H1 (cell line): ENCODE measurements at regions not wholly inside any gene's neighbourhood (a gene's known extent, or its start where the extent isn't known, plus 50 kb on each side); places are given as distances from the start of the nearest gene placed in this dataset.

Experiments
- CTCF ChIA-PET: fragments of 300-600 bp; sonication (Branson Sonifier 250); formaldehyde crosslinking; loops from one replicate; lab custom pipeline; 2021; ENCODE audit not compliant: partially characterized antibody; lab: Charles Lee
- POLR2A ChIA-PET: fragments of 300-600 bp; sonication (Branson Sonifier 250); formaldehyde crosslinking; loops from one replicate; lab custom pipeline; 2021; ENCODE audit warnings: inconsistent platforms; ENCODE audit not compliant: partially characterized antibody; lab: Charles Lee
- DNase-seq, 2 experiments: peaks; one replicate each; pipeline versions ENCODE4 v3.0.0 to v3.0.0-alpha.2; 2010 to 2022; ENCODE audit warnings: low spot score in 2 of 2, low read depth in 1 of 2, mixed read lengths in 1 of 2
- FAIRE-seq: peaks from 2 replicates; lab custom pipeline; 2011; peaks lifted over from hg19 to GRCh38; lab: Jason Lieb, UNC
- H2AFZ ChIP-seq: 2 replicates; pipeline ENCODE4 v1.8.1; 2012; ENCODE audit warnings: low read length, inconsistent platforms
- H2AK5ac ChIP-seq: 2 replicates; pipeline ENCODE4 v1.6.1; 2013; ENCODE audit warnings: low read depth, low read length
- H2BK120ac ChIP-seq: replicated peaks from 2 replicates; pipeline ENCODE3; 2013; ENCODE audit warnings: low read depth, low read length, inconsistent platforms
- H2BK12ac ChIP-seq: 2 replicates; pipeline ENCODE4 v1.6.1; 2013; ENCODE audit warnings: low read depth, low read length
- H2BK15ac ChIP-seq: 2 replicates; pipeline ENCODE4 v1.6.1; 2013; ENCODE audit warnings: low read length
- H2BK20ac ChIP-seq: 2 replicates; pipeline ENCODE4 v1.6.1; 2013; ENCODE audit warnings: low read length
- H2BK5ac ChIP-seq: 2 replicates; pipeline ENCODE4 v1.6.1; 2013; ENCODE audit warnings: low read depth, low read length
- H3K14ac ChIP-seq: 2 replicates; pipeline ENCODE4 v1.6.1; 2013; ENCODE audit warnings: inconsistent platforms; ENCODE audit not compliant: insufficient read length
- H3K18ac ChIP-seq: 2 replicates; pipeline ENCODE4 v1.6.1; 2013; ENCODE audit warnings: low read length; ENCODE audit errors: extremely low read depth
- H3K23ac ChIP-seq: 2 replicates; pipeline ENCODE4 v1.6.1; 2013; ENCODE audit warnings: inconsistent platforms; ENCODE audit not compliant: insufficient read length
- H3K23me2 ChIP-seq: 2 replicates; pipeline ENCODE4 v1.6.1; 2013; ENCODE audit warnings: low read depth, low read length
- H3K27ac ChIP-seq: 2 replicates; pipeline ENCODE4 v1.6.1; 2011; ENCODE audit warnings: low read depth, low read length, inconsistent platforms
- H3K27me3 ChIP-seq, 4 experiments: replicated peaks in 1 of 4; 1 replicate in 1 of 4; 2 replicates in 3 of 4; pipeline versions ENCODE4 v1.6.1 to v1.8.1; 2011 to 2013; ENCODE audit warnings: low read length in 3 of 4, mild to moderate bottlenecking in 3 of 4, inconsistent platforms in 2 of 4, mixed read lengths in 2 of 4, moderate library complexity in 1 of 4; ENCODE audit not compliant: control insufficient read depth in 3 of 4, insufficient read depth in 3 of 4; ENCODE audit errors: extremely low read depth in 1 of 4
- H3K36me3 ChIP-seq, 4 experiments: 2 replicates each; pipeline versions ENCODE4 v1.6.1 to v1.8.1; 2011 to 2013; ENCODE audit warnings: mild to moderate bottlenecking in 4 of 4, low read length in 3 of 4, moderate library complexity in 2 of 4, control low read depth in 1 of 4, inconsistent platforms in 1 of 4; ENCODE audit not compliant: insufficient read depth in 4 of 4, control insufficient read depth in 2 of 4
- H3K4ac ChIP-seq: replicated peaks from 2 replicates; pipeline ENCODE3; 2013; ENCODE audit warnings: low read length, low read depth, mixed read lengths, inconsistent platforms; ENCODE audit not compliant: insufficient read length
- H3K4me1 ChIP-seq, 4 experiments: replicated peaks in 1 of 4; 1 replicate in 1 of 4; 2 replicates in 3 of 4; pipeline versions ENCODE4 v1.6.1 to v1.8.1; 2011 to 2013; ENCODE audit warnings: low read length in 3 of 4, inconsistent platforms in 2 of 4, mixed read lengths in 1 of 4; ENCODE audit not compliant: insufficient read depth in 4 of 4, control insufficient read depth in 3 of 4
- H3K4me2 ChIP-seq, 2 experiments: 2 replicates each; pipeline versions ENCODE4 v1.6.1 to v1.8.1; 2011 to 2013; ENCODE audit warnings: low read depth in 2 of 2, low read length in 2 of 2, control low read depth in 1 of 2, inconsistent platforms in 1 of 2, mild to moderate bottlenecking in 1 of 2; ENCODE audit not compliant: insufficient read depth in 1 of 2
- H3K4me3 ChIP-seq, 4 experiments: fragments of 200-600, 300-600 bp in 1 of 4; sonication (generic), shearing (Covaris generic), sonication (Bioruptor Twin) in 1 of 4; 2 replicates each; pipeline versions ENCODE4 v1.5.1 to v1.8.1; 2011 to 2016; ENCODE audit warnings: low read length in 4 of 4, low read depth in 3 of 4, control low read depth in 2 of 4, inconsistent platforms in 2 of 4, mild to moderate bottlenecking in 2 of 4, mixed read lengths in 1 of 4, moderate library complexity in 1 of 4; ENCODE audit not compliant: insufficient read depth in 2 of 4; ENCODE audit errors: extremely low read depth in 1 of 4
- H3K56ac ChIP-seq: replicated peaks from 2 replicates; pipeline ENCODE3; 2013; ENCODE audit warnings: low read depth, mild to moderate bottlenecking, mixed read lengths, low read length, inconsistent platforms; ENCODE audit not compliant: insufficient read length
- H3K79me1 ChIP-seq: 2 replicates; pipeline ENCODE4 v1.6.1; 2013; ENCODE audit warnings: low read depth, low read length, control low read depth
- H3K79me2 ChIP-seq, 2 experiments: 2 replicates each; pipeline versions ENCODE4 v1.6.1 to v1.8.1; 2012 to 2013; ENCODE audit warnings: low read length in 2 of 2, mild to moderate bottlenecking in 2 of 2, inconsistent platforms in 1 of 2; ENCODE audit not compliant: insufficient read depth in 2 of 2, control insufficient read depth in 1 of 2
- H3K9ac ChIP-seq, 4 experiments: replicated peaks in 1 of 4; 1 replicate in 1 of 4; 2 replicates in 3 of 4; pipeline versions ENCODE4 v1.6.1 to v1.8.1; 2011 to 2013; ENCODE audit warnings: low read depth in 3 of 4, low read length in 3 of 4, control low read depth in 2 of 4, mild to moderate bottlenecking in 2 of 4, moderate library complexity in 2 of 4, inconsistent platforms in 1 of 4; ENCODE audit errors: extremely low read depth in 1 of 4
- H3K9me3 ChIP-seq, 2 experiments: 2 replicates each; pipeline versions ENCODE4 v1.6.1 to v1.8.1; 2012 to 2013; ENCODE audit warnings: mild to moderate bottlenecking in 2 of 2, moderate library complexity in 2 of 2, control low read depth in 1 of 2, inconsistent platforms in 1 of 2, low read depth in 1 of 2, low read length in 1 of 2, mixed read lengths in 1 of 2; ENCODE audit not compliant: insufficient read depth in 2 of 2
- H4K20me1 ChIP-seq, 2 experiments: replicated peaks in 1 of 2; 2 replicates each; pipeline versions ENCODE3 to v1.8.1; 2011 to 2013; ENCODE audit warnings: inconsistent platforms in 2 of 2, low read length in 2 of 2, mild to moderate bottlenecking in 1 of 2; ENCODE audit not compliant: insufficient read depth in 2 of 2, control insufficient read depth in 1 of 2
- H4K5ac ChIP-seq: 2 replicates; pipeline ENCODE4 v1.6.1; 2013; ENCODE audit warnings: low read length, low read depth, mixed read lengths, inconsistent platforms; ENCODE audit not compliant: insufficient read length
- H4K8ac ChIP-seq: 2 replicates; pipeline ENCODE4 v1.8.0; 2013; ENCODE audit warnings: mild to moderate bottlenecking, moderate library complexity, low read length, inconsistent platforms; ENCODE audit not compliant: insufficient read depth; ENCODE audit errors: extremely low read depth
- H4K91ac ChIP-seq: replicated peaks from 2 replicates; pipeline ENCODE3; 2013; ENCODE audit warnings: low read length, mixed read lengths, inconsistent platforms; ENCODE audit not compliant: insufficient read length
- ASH2L ChIP-seq: fragments of 200-600, 300-600 bp; sonication (generic); IDR thresholded peaks from one replicate; pipeline ENCODE4 v1.7.1; 2017; ENCODE audit warnings: low read length
- CTBP2 ChIP-seq: IDR thresholded peaks from 2 replicates; pipeline ENCODE4 v1.7.0; 2011; ENCODE audit warnings: borderline replicate concordance, mild to moderate bottlenecking, moderate library complexity, mixed read lengths, low read length; ENCODE audit not compliant: insufficient read depth, insufficient read length
- GTF2F1 ChIP-seq: IDR thresholded peaks from 2 replicates; pipeline ENCODE4 v1.6.1; 2012; ENCODE audit warnings: low read depth, low read length, improper control_type of control experiment, borderline replicate concordance
- KDM1A ChIP-seq: fragments of 200-600, 300-600 bp; sonication (generic); IDR thresholded peaks from 2 replicates; pipeline ENCODE4 v1.7.1; 2016; ENCODE audit warnings: mild to moderate bottlenecking, low read length, borderline replicate concordance
- POU5F1 ChIP-seq: IDR thresholded peaks from 2 replicates; pipeline ENCODE4 v1.6.1; 2011; ENCODE audit warnings: low read depth, mild to moderate bottlenecking, low read length, moderate library complexity
- RBBP5 ChIP-seq: IDR thresholded peaks from 2 replicates; pipeline ENCODE4 v1.7.1; 2012; ENCODE audit warnings: low read depth, mild to moderate bottlenecking, inconsistent platforms, low read length, moderate library complexity, borderline replicate concordance
- RNF2 ChIP-seq: fragments of 200-900, 300-1000 bp; sonication (generic); IDR thresholded peaks from 2 replicates; pipeline ENCODE4 v1.7.1; 2016; ENCODE audit warnings: borderline replicate concordance, low read depth, mild to moderate bottlenecking, antibody characterized with exemption, low read length; ENCODE audit not compliant: poor library complexity, severe bottlenecking; ENCODE audit errors: missing control alignments
- SIN3A ChIP-seq, 2 experiments: IDR thresholded peaks in 1 of 2; conservative IDR thresholded peaks in 1 of 2; 2 replicates each; pipeline ENCODE4 v1.6.1; 2011 to 2012; ENCODE audit warnings: low read length in 2 of 2, improper control_type of control experiment in 1 of 2, low read depth in 1 of 2, mild to moderate bottlenecking in 1 of 2
- ZNF274 ChIP-seq: IDR thresholded peaks from 2 replicates; pipeline ENCODE4 v1.7.0; 2012; ENCODE audit warnings: low read length, borderline replicate concordance; ENCODE audit errors: extremely low read depth
- WGBS, 2 experiments: shearing (Covaris generic) in 1 of 2; methylation state at CpG; one replicate each; pipeline versions ENCODE4 v1.1.6 to v1.1.7; 2013 to 2015; ENCODE audit warnings: low lambda C conversion rate in 2 of 2, mixed read lengths in 2 of 2, inconsistent platforms in 1 of 2, low coverage in 1 of 2, missing lambda C conversion rate in 1 of 2; ENCODE audit not compliant: insufficient replicate concordance in 2 of 2, insufficient coverage in 1 of 2, insufficient read length in 1 of 2; ENCODE audit errors: extremely low coverage in 1 of 2, missing lambda C conversion rate in 1 of 2; 5-methylcytosine and 5-hydroxymethylcytosine counted together
- TF ChIP-seq, protein P1 (sequence below), 3 experiments: IDR thresholded peaks; 1 replicate in 2 of 3; 2 replicates in 1 of 3; pipeline versions ENCODE4 v1.5.1 to v1.6.1; 2011; ENCODE audit warnings: low read length in 3 of 3, mild to moderate bottlenecking in 3 of 3, inconsistent platforms in 2 of 3, low read depth in 1 of 3, moderate library complexity in 1 of 3; ENCODE audit not compliant: insufficient read depth in 1 of 3; ENCODE audit errors: control extremely low read depth in 1 of 3

DNA sequence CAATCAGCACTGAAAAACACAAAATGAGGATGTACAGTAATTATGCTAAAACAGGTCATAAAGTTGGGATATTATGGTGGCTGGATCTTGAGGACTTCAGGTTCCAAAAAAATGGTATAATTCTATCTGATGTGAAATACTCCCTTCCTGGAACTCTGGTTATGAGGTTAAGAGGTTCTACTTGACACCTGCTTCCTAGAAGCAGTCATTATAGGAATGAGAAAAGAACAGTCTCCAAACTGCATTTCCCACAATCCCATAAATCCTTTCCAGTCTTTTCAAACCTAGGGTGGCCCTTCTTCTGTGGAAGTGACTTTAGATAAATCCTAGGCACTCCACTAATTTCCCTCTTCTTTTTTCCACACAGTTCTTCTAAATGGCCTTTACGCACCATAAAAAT, 63.7 kb upstream of the OR10AD1 start:
- FAIRE-seq (no peak), DNase-seq (no peak)
- no peaks in the 10 kb centered on the region for H3K36me3 ChIP-seq
- no peak overlapping the region for H3K9ac ChIP-seq
- no peaks in the 10 kb centered on the region for H3K79me2 ChIP-seq
- 90% methylated on average over 1 of the region's 1 CpG; no CpG with 5 or more reads in 1 of the 2 experiments for WGBS, 2 experiments
- H3K9me3 ChIP-seq = peaks cover 0 to 10% of the 10 kb centered on the region in 2 experiments; a peak in 1 of 4 replicates
- no peak overlapping the region for H3K18ac ChIP-seq
- no peak overlapping the region for H2BK5ac ChIP-seq
- H3K4ac ChIP-seq = no peak overlapping the region
- H4K20me1 ChIP-seq = no peaks in the 10 kb centered on the region
- H3K4me1 ChIP-seq = no peaks in the 10 kb centered on the region
- H2BK15ac ChIP-seq = no peak overlapping the region
- H2BK120ac ChIP-seq = no peak overlapping the region
- no peak overlapping the region for H3K56ac ChIP-seq
- no peak overlapping the region for H3K23ac ChIP-seq
- no peaks in the 10 kb centered on the region for H3K23me2 ChIP-seq
- H4K8ac ChIP-seq = no peak overlapping the region
- ChIA-PET POLR2A (no interaction called here), CTCF (no interaction called here)
- no peak overlapping the region for H3K14ac ChIP-seq
- H3K79me1 ChIP-seq = no peaks in the 10 kb centered on the region
- H2BK20ac ChIP-seq = no peak overlapping the region
- no peak overlapping the region for H2AFZ ChIP-seq
- H3K4me3 ChIP-seq = no peak overlapping the region
- H4K5ac ChIP-seq = no peak overlapping the region
- H2AK5ac ChIP-seq = no peak overlapping the region
- H3K27me3 ChIP-seq = no peaks in the 10 kb centered on the region
- H3K27ac ChIP-seq = no peak overlapping the region
- no peak overlapping the region for H2BK12ac ChIP-seq
- H4K91ac ChIP-seq = no peak overlapping the region
- H3K4me2 ChIP-seq = no peak overlapping the region
- TF ChIP-seq SIN3A (conservative IDR thresholded peaks at IDR 0.05 in 1 of 2, IDR thresholded peaks at IDR 0.05 in 1 of 2; ENCODE audit: low read depth in 1 of 2, low read length in 2 of 2) = no peak
- TF ChIP-seq ASH2L = no peak
- TF ChIP-seq, protein P1, sequence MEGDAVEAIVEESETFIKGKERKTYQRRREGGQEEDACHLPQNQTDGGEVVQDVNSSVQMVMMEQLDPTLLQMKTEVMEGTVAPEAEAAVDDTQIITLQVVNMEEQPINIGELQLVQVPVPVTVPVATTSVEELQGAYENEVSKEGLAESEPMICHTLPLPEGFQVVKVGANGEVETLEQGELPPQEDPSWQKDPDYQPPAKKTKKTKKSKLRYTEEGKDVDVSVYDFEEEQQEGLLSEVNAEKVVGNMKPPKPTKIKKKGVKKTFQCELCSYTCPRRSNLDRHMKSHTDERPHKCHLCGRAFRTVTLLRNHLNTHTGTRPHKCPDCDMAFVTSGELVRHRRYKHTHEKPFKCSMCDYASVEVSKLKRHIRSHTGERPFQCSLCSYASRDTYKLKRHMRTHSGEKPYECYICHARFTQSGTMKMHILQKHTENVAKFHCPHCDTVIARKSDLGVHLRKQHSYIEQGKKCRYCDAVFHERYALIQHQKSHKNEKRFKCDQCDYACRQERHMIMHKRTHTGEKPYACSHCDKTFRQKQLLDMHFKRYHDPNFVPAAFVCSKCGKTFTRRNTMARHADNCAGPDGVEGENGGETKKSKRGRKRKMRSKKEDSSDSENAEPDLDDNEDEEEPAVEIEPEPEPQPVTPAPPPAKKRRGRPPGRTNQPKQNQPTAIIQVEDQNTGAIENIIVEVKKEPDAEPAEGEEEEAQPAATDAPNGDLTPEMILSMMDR (IDR thresholded peaks at IDR 0.05; ENCODE audit: control extremely low read depth in 1 of 3, insufficient read depth in 1 of 3, low read depth in 1 of 3, low read length in 3 of 3) = no peak
- no peak for TF ChIP-seq POU5F1
- TF ChIP-seq RBBP5 = no peak
- TF ChIP-seq KDM1A = no peak
- no peak for TF ChIP-seq CTBP2
- no peak for TF ChIP-seq GTF2F1
- no peak for TF ChIP-seq ZNF274
- TF ChIP-seq RNF2 = no peak
